ENCODE measurements at regions not wholly inside any gene's neighbourhood (a gene's known extent, or its start where the extent isn't known, plus 50 kb on each side); places are given as distances from the start of the nearest gene placed in this dataset.

- TF ChIP-seq CTCF (IDR thresholded peaks at IDR 0.05; ENCODE audit: insufficient read depth, low read length, poor library complexity, severe bottlenecking): no peak
- no peak for TF ChIP-seq EZH2phosphoT487 (conservative IDR thresholded peaks at IDR 0.05; ENCODE audit: low read length)
Observed at GRCh38 chr20:51236421-51236820, 213.5 kb upstream of the KCNG1 start.

Data from SU-DHL-6 (cell line).